HG03025 (cell line): ENCODE measurements at regions not wholly inside any gene's neighbourhood (a gene's known extent, or its start where the extent isn't known, plus 50 kb on each side); places are given as distances from the start of the nearest gene placed in this dataset.
A peak's percentile ranks its signal among the peaks of the same experiment; 100 is the strongest.
"Not testable (repeated sequence)": the region's sequence is repeated elsewhere in the genome, so short reads cannot be mapped to it uniquely, and the experiment has no call there.

Experiments used
- ATAC-seq: cut with Tn5 transposase; IDR thresholded peaks from one replicate; pipeline ENCODE4 v1.9.1; 2021; ENCODE audit warnings: mild to moderate bottlenecking, moderate library complexity; ENCODE audit not compliant: unreplicated experiment, low FRiP score

DNA sequence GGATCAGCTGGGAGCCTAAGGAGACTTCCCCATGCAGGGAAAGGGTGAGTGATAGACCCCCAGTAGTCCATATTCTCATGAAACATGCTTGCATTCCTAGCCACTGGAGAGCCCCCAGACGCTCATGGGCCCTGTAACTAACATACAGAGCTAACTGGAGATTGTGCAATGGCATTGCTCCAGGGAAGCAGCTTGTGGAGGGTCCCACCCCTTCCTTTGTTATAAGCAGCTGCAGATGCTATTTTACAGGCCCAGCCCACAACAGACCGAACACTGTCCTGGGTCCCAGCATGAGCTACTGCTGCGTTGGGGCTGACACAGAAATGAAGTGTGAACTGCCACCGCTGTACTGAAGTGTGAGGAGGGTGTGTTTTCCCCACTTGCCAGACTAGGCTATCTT lies 1465.7 kb upstream of the DIAPH2 start:
- ATAC-seq, result no peak

DNA sequence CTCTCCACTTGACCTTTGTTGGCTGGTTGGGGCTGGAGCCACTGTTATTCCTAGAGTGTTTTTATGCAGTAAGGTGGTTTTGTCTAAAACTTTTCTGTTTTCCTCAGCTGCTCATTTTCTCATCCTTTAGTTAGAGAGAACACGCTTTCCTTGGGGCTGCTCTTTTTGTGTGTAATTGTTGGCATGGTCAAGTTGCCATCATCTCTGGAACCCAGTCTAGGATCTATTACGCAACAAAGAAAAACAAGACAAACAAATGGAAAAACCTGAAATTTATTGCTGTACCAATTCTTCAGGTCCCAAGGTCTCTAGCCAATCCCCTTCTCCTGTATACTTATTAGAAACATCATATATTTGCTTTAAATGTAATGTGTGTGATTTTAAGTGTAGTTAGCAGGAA lies 1436.3 kb upstream of the DIAPH2 start:
- ATAC-seq, result no peak

DNA sequence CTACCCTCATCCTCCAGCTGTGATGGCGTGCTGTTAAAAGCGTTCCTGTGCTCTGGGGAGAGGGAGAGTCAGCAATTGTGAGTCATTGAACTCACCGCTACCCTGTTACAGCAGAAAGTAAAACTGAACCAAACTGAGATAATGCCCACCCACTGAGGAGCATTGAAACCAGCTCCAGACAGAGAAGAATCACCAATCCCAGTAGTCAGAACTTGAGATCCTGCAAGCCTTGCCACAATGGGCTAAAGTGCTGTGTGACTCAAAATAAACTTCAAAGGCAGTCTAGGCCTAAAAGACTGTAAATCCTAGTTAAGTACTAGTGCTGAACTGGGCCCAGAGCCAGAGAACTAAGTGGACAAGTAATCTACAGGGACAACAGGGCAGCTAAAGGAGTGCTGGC lies 1394.2 kb upstream of the DIAPH2 start:
- no peak for ATAC-seq

DNA sequence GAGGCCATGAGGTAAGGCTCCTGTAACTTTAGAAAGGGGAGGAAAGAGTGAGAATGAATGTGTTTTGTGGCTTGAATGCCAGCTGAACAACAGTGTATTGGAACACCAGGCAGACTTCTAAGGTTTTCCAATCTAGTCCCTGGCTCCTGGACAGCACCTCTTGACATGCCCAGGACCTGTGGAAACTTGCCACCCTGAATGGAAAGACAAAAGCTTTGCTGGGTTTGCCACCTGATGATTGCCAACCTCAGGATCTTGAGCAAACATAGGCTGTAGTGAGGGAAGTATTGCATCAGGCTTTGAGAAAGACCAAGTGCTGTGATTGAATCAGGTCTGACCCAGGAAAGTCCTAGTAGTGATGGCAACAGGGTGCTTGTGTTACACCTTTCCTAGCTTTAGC lies 1393.1 kb upstream of the DIAPH2 start:
- no peak for ATAC-seq

DNA sequence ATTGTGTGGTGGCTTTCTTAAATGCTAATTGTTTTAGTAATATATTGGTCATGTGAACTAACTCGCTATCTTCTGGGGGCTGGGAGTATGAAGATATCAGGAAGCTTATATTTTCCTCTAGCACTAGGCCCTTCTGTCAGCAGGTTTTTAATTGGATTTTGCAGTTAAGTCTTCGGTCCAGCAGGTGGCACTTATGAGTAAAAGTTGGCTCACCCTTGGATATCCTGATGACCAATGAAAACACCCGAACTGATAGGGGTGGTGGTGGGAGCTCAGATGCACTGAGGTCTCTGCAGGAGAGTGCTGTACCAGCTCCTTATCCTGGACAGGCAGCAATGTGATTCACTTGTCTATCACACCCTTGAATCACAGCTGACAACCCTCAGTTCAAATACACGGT lies 1365.8 kb upstream of the DIAPH2 start:
- ATAC-seq, result peak; percentile 59

DNA sequence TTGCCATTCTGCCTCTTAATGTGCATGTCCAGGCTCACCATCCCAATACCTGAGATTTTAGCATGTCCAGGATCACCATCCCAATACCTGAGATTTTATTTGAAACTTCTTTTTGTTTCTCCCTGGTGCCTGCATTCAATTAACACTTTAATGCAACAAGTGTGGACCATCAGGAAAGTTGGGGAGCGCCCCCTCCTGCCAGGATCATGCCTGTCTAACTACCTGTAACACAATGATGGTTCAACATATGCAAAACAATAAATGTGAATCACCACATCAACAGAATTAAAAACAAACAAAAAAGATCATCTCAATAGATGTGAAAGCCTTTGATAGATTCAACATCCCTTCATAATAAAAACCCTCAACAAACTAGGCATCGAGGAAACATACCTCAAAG lies 1359.5 kb upstream of the DIAPH2 start:
- no peak for ATAC-seq

DNA sequence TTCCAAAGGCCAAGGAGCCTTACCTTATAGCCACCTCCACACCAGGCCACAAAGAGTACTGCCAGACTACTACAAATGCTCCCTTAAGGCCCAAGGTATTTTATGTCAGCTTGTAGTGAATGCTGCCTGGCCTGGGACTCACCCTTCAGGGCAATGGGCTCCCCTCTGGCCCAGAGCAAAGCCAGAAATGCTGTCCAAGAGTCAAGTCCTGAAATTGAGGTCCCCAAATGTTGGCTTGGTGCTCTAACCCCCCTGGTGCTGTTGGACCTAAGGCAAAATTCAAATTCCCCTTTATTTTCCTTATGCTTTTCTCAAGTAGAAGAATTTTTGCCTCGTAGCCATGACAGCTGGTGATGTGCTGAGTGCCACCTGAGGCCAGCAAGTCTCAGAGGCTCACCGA lies 1354.3 kb upstream of the DIAPH2 start:
- ATAC-seq, result no peak

DNA sequence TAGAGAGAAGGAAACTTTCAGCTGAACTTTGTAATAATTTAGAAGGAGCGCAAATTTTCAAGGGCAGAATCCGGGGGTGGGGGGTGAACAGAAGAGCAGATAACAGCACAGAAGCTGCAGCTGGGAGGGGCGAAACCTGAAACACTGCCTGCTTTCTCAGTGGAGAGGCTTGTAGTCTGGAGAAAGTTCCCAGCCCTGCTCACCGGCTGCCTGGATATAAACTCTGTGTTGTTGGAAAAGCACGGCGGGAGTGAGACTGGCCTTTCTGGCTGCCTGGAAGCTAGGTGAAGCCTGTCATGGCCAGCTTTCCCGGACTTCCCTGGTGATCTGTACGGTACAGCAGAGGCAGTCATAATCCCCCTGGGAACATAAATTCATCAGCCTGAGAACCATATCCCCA lies 1352.1 kb upstream of the DIAPH2 start:
- ATAC-seq, result no peak

DNA sequence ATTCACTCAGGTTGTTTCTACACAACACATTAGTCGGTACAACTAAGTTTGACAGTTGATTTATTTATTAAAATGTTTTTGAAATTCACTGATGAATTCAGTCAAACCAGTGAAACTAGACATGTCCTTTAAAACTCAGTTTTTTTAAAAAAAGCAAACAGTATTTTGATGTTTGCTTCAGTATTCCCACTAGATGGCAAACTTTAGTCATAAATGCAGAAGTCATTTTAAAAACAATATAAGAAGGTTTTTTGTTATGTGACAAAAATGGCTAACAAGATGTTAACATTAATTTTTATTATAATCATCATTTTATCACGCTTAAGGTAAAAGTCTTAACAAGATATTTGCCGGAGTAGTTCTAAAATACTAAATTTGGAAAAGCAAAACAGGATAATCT lies 1337.8 kb upstream of the DIAPH2 start:
- no peak for ATAC-seq

DNA sequence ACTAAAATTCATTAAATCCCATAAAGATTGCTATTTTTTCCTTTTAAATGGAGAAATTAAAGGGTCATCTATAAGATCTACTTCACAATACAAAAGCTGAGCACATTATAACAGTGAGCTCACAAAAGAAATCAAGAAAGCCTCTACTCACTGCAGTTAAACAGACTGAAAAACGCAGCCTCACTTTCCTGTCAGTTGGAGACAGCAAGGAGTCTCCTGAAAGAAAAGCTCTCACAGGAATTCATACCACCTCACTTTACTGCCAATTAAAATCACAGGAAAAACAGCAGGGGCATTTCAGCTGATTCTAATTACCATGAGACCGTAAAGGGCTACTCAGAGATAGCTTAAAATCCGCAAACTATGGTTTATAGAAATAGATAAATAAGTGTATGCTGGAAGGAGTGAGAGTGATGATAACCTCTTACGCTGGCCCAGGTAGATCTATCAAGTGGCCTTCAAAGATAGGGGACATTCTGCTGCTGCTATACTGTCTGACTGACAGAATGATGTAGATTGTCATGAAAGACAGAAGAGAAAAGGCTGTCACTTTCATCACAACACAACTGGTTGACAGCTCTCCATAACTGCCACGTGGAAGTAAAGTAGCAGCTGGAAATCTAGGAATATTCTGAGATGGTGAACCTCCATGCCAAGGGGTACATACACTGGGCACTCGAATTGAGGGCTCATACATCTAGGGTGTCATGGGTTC lies 1333.7 kb upstream of the DIAPH2 start:
- ATAC-seq, result no peak

DNA sequence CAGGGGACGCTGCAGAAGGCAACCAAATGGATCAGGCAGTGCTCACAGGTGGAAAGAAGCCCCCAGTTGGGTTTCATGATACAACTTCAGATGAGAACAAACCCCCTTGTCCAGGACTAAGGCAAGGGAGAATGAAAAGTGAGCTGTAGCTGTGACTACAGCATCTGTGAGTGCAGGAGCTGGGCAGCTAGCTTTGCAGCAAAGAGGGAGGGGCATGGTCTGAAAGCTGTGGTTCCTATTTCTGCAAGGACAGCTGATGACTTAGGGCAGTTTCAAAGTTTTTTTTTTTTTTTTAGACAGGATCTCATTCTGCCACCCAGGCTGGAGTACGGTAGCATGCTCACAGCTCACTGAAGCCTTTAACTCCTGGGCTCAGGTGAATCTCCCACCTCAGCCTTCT lies 1317.4 kb upstream of the DIAPH2 start:
- ATAC-seq, result no peak

DNA sequence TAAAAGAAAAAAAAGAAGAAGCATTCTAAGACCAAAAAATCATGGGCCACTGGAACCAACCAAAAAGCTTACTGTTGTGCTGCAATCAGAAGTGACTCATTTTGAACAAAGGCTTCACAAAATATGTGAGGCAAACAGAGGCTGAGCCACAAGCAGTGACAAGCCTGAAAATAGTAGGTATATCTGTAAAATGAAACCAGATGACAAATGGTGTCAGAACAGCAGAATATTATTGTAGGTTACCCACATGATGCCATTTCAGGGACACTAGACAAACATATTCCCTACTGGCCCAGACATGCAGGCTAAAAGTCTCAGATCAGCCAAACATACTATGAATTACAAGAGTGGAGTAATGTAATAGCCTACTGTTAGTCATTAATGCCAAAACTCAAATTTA lies 1301.8 kb upstream of the DIAPH2 start:
- ATAC-seq, result no peak

DNA sequence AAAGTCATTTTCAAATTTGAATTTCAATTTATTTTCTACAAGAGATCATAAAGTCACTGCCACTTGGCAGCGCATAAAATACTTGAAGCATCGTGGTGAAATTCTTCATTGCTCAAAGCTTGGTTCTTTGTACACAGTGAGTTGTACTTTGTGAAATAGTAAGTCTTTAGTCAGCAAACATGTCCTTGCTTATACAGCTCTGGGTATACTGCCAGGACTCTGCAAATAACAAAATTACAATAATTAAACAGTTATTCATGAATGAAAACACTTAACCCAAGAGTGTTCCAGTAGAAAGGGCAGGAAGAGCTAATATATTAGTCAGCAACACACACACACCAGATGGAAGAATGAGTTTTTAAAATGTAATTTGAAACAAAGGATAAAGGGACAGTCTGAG lies 1300.9 kb upstream of the DIAPH2 start:
- ATAC-seq, result no peak

DNA sequence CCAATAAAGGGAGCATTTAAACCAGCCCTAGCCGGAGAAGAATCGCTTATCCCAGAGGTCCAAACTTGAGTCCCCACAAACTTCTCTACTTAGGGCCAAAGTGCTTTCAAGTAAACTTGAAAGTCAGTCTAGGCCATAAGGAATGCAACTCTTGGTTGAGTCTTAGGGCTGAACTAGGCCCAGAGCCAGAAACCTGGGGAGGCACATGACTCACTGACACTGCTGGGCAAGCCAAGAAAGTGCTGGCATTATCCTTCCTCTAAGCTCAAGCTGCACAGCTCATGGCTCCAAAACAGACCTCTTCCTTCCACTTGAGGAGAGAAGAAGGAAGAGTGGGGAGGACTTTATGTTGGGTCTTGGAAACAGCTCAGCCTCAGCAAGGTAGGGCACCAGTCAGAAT lies 1257.3 kb upstream of the DIAPH2 start:
- ATAC-seq, result no peak

DNA sequence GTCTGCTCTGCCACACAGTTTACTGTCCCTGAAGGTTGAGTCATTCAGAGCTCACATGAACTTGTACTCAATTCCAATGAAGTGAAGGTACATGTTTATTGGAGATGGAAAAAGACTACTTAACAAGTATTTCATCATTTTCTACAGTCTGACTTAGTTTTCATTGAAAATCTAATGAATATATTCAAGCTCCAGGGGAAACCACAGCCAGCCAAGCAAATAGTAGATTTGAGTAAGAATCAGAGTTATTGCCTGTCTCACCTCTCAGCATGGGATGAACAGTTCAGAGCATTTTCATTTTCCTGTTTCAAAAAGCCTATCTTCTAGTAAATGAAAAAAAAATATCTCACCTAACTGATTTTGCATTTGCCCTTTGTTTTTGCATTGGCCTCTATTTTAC lies 1249.4 kb upstream of the DIAPH2 start:
- no peak for ATAC-seq

DNA sequence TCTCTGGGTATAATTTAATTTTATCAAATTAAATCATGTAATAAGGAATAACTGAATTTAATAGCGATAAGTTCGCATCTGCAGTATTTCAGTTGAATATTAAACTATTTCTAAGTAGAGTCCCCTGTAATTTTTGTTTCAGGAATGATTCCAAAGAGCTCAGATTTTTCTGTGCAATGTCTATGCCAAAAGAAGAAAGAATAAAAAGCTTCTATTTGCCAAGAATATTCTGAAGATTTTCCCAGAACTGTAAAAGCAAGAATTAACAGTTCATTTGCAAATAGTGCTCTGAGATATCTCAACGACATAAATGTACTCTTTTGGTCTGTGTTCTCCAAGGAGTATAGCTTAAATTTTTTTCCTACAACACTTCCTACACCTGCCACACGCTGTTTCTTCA lies 1242.8 kb upstream of the DIAPH2 start:
- ATAC-seq, result no peak

DNA sequence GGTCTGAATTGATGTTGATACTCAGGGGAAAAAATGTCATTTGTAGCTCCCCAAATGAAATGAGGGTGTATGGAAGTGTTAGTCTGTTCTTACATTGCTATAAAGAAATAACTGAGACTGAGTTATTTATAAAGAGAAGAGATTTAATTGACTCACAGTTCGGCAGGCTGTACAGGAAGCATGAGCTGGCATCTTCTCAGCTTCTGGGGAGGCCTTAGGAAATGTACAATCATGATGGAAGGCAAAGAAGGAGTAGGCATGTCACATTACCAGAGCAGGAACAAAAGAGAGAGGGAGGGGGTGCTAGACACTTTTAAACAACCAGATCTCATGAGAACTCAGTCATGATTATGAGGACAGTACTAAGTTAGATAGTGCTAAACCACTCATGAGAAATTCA lies 1199.9 kb upstream of the DIAPH2 start:
- no peak for ATAC-seq

DNA sequence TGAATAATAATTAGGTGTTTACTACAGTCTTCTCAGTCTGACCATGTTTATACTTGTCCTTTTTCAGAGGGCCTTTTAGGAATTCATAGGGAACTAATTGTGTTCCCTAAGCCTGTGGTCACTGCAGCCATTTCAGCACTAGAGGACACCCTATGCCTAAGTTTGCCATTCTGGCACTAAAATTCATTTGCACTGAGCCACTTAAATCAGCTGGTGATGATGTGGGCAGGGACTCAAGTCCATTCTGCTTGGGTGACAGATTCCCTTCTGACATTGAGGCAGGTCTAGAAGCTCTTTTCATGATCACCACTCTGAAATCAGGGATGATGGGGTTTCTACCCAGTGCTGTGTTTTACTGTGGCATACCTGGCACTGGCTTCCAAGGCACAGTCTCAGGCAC lies 1178.9 kb upstream of the DIAPH2 start:
- no peak for ATAC-seq

DNA sequence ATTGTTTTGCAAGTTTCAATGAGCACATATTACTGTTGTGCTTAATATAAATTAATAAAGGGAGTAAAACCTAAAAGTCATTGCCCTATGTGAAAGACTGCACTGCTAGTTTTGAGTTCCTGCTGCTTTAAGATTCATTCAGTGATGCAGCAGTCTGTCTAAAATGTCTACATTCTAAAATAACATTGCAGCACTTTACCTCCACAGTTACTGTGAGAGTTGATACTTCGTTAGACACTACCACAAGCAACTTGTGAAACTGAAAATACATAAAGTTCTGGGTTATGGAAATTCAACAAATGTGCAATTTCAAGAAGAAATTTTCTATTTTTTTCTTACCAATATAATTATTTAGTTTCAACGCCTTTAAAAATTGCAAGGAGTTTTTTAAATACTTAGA lies 1175.2 kb upstream of the DIAPH2 start:
- ATAC-seq, result no peak

DNA sequence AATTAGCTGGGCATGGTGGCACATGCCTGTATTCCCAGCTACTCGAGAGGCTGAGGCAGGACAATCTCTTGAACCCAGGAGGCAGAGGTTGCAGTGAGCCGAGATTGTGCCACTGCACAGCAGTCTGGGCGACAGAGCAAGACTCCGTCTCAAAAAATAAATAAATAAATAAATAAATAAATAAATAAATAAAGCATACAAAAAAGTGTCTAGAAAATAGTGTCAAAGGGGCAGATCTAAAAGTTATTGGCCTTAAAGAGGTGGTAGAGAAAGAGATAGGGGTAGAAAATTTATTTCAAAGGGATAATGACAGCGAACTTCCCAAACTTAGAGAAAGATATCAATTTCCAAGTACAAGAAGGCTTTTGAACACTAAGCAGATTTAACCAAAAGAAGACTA lies 1160.6 kb upstream of the DIAPH2 start:
- ATAC-seq, result not testable (repeated sequence)

DNA sequence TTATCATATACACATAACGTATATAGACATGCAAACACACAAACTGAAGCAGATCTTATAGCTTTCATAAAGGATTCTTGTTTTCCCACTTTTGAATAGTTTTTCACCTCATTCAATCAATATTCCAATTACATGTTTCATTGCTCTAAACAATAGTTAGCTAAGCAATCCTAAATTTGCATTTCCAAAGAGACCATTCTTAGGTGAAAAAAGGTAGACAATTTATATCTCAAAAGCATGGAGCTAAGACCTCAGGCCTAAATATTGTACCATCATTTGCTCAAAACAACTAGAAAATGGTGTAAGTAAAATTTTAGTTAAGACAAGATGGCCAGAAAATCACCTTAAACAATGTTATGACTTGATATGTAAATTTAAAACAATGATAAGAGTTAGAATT lies 1148.5 kb upstream of the DIAPH2 start:
- no peak for ATAC-seq

DNA sequence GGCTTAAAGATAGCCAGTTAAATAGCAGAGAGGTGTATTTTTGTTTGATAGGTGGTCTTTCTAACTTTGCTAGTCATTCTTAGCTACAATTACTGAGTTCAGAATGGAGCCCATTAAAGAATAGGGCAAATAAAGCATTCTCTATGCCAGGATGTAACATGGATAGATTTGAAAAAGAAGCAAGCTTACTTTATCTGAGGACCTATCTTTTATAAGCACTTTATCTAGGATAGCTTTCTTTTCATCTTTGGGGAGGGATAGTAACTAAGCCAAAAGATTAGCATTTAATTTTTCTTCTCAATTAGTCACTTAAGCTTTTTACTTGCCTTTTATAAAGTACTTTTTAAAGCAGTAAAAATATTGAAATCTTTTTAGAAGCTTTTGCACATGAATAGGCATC lies 1148.0 kb upstream of the DIAPH2 start:
- ATAC-seq, result no peak

DNA sequence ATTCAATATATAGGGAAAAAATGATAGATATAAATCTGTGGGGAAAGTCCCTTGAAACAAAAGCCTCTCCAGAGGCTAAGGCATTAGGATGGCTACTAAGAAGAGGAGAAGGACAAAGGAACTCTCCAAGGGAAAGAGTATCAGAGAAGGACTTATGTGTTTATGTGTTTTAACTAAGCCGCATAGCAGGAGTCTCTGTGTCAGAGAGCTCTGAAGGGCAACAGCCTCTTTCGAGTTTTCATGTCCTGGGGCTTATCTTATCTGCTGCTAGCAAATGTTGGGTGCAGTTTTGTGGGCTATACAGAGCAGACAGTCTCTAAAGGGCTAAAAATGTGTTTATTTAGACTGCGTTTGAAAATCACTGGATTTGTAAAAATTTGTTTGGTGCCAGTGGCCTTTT lies 1145.6 kb upstream of the DIAPH2 start:
- no peak for ATAC-seq
